A549 (cell line): ENCODE measurements at regions not wholly inside any gene's neighbourhood (a gene's known extent, or its start where the extent isn't known, plus 50 kb on each side); places are given as distances from the start of the nearest gene placed in this dataset.

Experiments used
- ATAC-seq, 2 experiments: fragments of 200-7000 bp in 1 of 2; fragments of >200 bp in 1 of 2; cut with Nextera tagmentation in 1 of 2; cut with Tn5 transposase in 1 of 2; 3 replicates each; pipeline versions ENCODE4 v1.8.0 to v1.9.1; 2018 to 2020; ENCODE audit warnings: mild to moderate bottlenecking in 1 of 2, moderate library complexity in 1 of 2
- CTCF ChIA-PET: fragments of 300-600 bp; sonication (Branson Sonifier 250); formaldehyde crosslinking; extraction: SDS; loops from one replicate; lab custom pipeline; 2021; ENCODE audit warnings: antibody characterized with exemption, inconsistent platforms; lab: Yijun Ruan, JAX
- POLR2A ChIA-PET: fragments of 350-600 bp; formaldehyde crosslinking; extraction: SDS; loops from one replicate; lab custom pipeline; 2021; ENCODE audit warnings: antibody characterized with exemption, inconsistent platforms; lab: Yijun Ruan, JAX
- DNase-seq, 2 experiments: peaks; one replicate each; pipeline versions ENCODE4 v3.0.0 to v3.0.0-alpha.2; 2011 to 2016; ENCODE audit warnings: low read depth in 1 of 2, low spot score in 1 of 2
- FAIRE-seq: peaks from 2 replicates; lab custom pipeline; 2011; peaks lifted over from hg19 to GRCh38; lab: Jason Lieb, UNC
- H3K27ac ChIP-seq, 2 experiments: fragments of >200 bp; sonication (Bioruptor Twin); formaldehyde crosslinking; 3 replicates each; pipeline ENCODE4 v1.5.1; 2016 to 2017
- H3K4me1 ChIP-seq: fragments of >200 bp; sonication (Bioruptor Twin); formaldehyde crosslinking; 3 replicates; pipeline ENCODE4 v1.6.1; 2016
- H3K4me2 ChIP-seq: fragments of >200 bp; sonication (Bioruptor Twin); formaldehyde crosslinking; 3 replicates; pipeline ENCODE4 v1.6.1; 2016
- H3K4me3 ChIP-seq: fragments of >200 bp; sonication (Bioruptor Twin); formaldehyde crosslinking; 3 replicates; pipeline ENCODE4 v1.5.1; 2016
- H3K9me3 ChIP-seq: fragments of >200 bp; sonication (Bioruptor Twin); formaldehyde crosslinking; 3 replicates; pipeline ENCODE4 v1.6.1; 2016
- CBX2 ChIP-seq: fragments of 200-600 bp; sonication (generic); IDR thresholded peaks from 2 replicates; pipeline ENCODE4 v1.6.1; 2016; ENCODE audit warnings: low read depth, mild to moderate bottlenecking, borderline replicate concordance
- CBX8 ChIP-seq: fragments of 200-600 bp; sonication (generic); IDR thresholded peaks from 2 replicates; pipeline ENCODE4 v1.6.1; 2016
- CHD2 ChIP-seq: fragments of 150-350 bp; IDR thresholded peaks from 2 replicates; pipeline ENCODE4 v1.6.1; 2014; ENCODE audit warnings: low read length; ENCODE audit not compliant: partially characterized antibody
- EHF ChIP-seq: fragments of 250-450 bp; sonication (Bioruptor Pico); IDR thresholded peaks from 2 replicates; pipeline ENCODE4 v1.5.0; 2020; ENCODE audit warnings: mild to moderate bottlenecking
- EP300 ChIP-seq, 2 experiments: fragments of >200 bp; sonication (Bioruptor Twin); formaldehyde crosslinking; IDR thresholded peaks; 2 replicates in 1 of 2; 3 replicates in 1 of 2; pipeline ENCODE4 v1.6.1; 2016 to 2017
- FOSL2 ChIP-seq, 2 experiments: fragments of 450-650 bp in 1 of 2; fragments of >200 bp in 1 of 2; sonication (Bioruptor Twin) in 1 of 2; formaldehyde crosslinking; IDR thresholded peaks; 2 replicates each; pipeline versions ENCODE4 v1.5.0 to v1.6.1; 2016 to 2020; ENCODE audit warnings: mild to moderate bottlenecking in 1 of 2, moderate library complexity in 1 of 2
- FOXS1 ChIP-seq: fragments of 250-450 bp; sonication (Bioruptor Pico); IDR thresholded peaks from 2 replicates; pipeline ENCODE4 v1.5.0; 2020; ENCODE audit warnings: mild to moderate bottlenecking, moderate library complexity
- HEYL ChIP-seq: fragments of 250-450 bp; sonication (Bioruptor Pico); IDR thresholded peaks from 2 replicates; pipeline ENCODE4 v1.8.0; 2021; ENCODE audit warnings: mild to moderate bottlenecking, moderate library complexity
- HOXA7 ChIP-seq: fragments of 250-450 bp; sonication (Bioruptor Pico); IDR thresholded peaks from 2 replicates; pipeline ENCODE4 v1.5.0; 2020; ENCODE audit warnings: mild to moderate bottlenecking, moderate library complexity
- JUN ChIP-seq, 2 experiments: fragments of >200 bp; sonication (Bioruptor Twin); formaldehyde crosslinking; IDR thresholded peaks; 2 replicates in 1 of 2; 3 replicates in 1 of 2; pipeline ENCODE4 v1.6.1; 2016 to 2017
- MAFK ChIP-seq: fragments of 450-650 bp; IDR thresholded peaks from 2 replicates; pipeline ENCODE4 v1.6.1; 2014; ENCODE audit not compliant: partially characterized antibody
- NR3C1 ChIP-seq: fragments of >200 bp; sonication (Bioruptor Twin); formaldehyde crosslinking; IDR thresholded peaks from 3 replicates; pipeline ENCODE4 v1.6.1; 2017
- PHF8 ChIP-seq: fragments of 200-600 bp; sonication (generic); IDR thresholded peaks from 2 replicates; pipeline ENCODE4 v1.6.1; 2016; ENCODE audit warnings: low read depth, mild to moderate bottlenecking, antibody characterized with exemption, moderate library complexity, borderline replicate concordance
- RAD21 ChIP-seq, 2 experiments: fragments of >200 bp in 1 of 2; sonication (Bioruptor Twin) in 1 of 2; formaldehyde crosslinking in 1 of 2; IDR thresholded peaks in 1 of 2; conservative IDR thresholded peaks in 1 of 2; 2 replicates in 1 of 2; 3 replicates in 1 of 2; pipeline ENCODE4 v1.6.1; 2012 to 2018; ENCODE audit warnings: inconsistent platforms in 1 of 2
- RFX5 ChIP-seq: fragments of 450-650 bp; IDR thresholded peaks from 2 replicates; pipeline ENCODE4 v1.7.1; 2014; ENCODE audit warnings: antibody characterized with exemption, mild to moderate bottlenecking, moderate library complexity
- SMC3 ChIP-seq: fragments of >200 bp; sonication (Bioruptor Twin); formaldehyde crosslinking; IDR thresholded peaks from 3 replicates; pipeline ENCODE4 v1.6.1; 2018; ENCODE audit warnings: inconsistent platforms
- TP53 ChIP-seq: fragments of 250-450 bp; sonication (Bioruptor Pico); IDR thresholded peaks from 2 replicates; pipeline ENCODE4 v1.5.0; 2021; ENCODE audit warnings: mild to moderate bottlenecking, moderate library complexity
- ZC3H11A ChIP-seq: fragments of 450-650 bp; IDR thresholded peaks from 2 replicates; pipeline ENCODE4 v1.6.1; 2014; ENCODE audit warnings: antibody characterized with exemption, mild to moderate bottlenecking
- ZSCAN20 ChIP-seq: fragments of 250-450 bp; sonication (Bioruptor Pico); IDR thresholded peaks from 2 replicates; pipeline ENCODE4 v1.8.0; 2022; ENCODE audit warnings: mild to moderate bottlenecking, moderate library complexity
- WGBS: methylation state at CpG from one replicate; pipeline ENCODE4 v1.1.6; 2017; ENCODE audit errors: missing lambda C conversion rate; 5-methylcytosine and 5-hydroxymethylcytosine counted together
- TF ChIP-seq, protein P1 (sequence below): fragments of 150-350 bp; IDR thresholded peaks from 2 replicates; pipeline ENCODE4 v1.6.1; 2014; ENCODE audit warnings: low read depth, mild to moderate bottlenecking, low read length
- TF ChIP-seq, protein P2 (sequence below): fragments of >200 bp; sonication (Bioruptor Twin); formaldehyde crosslinking; IDR thresholded peaks from 3 replicates; pipeline ENCODE4 v1.6.1; 2016
- TF ChIP-seq, protein P3 (sequence below): IDR thresholded peaks from 2 replicates; pipeline ENCODE4 v1.6.1; 2012
- TF ChIP-seq, protein P4 (sequence below): fragments of >200 bp; sonication (Bioruptor Twin); formaldehyde crosslinking; IDR thresholded peaks from 2 replicates; pipeline ENCODE4 v1.6.1; 2016
- TF ChIP-seq, protein P5 (sequence below): fragments of 450-650 bp; IDR thresholded peaks from 2 replicates; pipeline ENCODE4 v1.6.1; 2014; ENCODE audit warnings: antibody characterized with exemption

DNA sequence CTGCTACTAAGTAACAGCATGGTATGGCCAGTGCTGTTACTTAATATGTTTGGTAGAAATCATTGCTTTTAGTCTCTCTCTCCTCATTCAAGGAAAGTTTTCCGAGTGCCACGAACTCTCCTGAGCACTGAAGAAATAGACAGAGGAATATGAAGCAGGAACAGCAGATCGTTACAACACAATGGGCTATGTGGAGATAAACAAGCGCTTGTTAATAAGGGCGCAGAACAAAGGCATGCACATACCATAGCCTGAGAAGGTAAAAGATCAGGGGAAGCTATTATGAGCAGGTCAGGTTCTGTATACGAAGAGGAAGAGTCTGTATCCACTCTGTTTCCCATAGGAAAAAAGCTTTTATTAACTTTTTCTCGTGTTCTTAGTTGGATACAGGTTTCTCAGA lies 156.2 kb upstream of the CPNE8 start:
- ATAC-seq = no peak
- FAIRE-seq = no peak
- 22% methylated on average over 7 of the region's 7 CpGs for WGBS

DNA sequence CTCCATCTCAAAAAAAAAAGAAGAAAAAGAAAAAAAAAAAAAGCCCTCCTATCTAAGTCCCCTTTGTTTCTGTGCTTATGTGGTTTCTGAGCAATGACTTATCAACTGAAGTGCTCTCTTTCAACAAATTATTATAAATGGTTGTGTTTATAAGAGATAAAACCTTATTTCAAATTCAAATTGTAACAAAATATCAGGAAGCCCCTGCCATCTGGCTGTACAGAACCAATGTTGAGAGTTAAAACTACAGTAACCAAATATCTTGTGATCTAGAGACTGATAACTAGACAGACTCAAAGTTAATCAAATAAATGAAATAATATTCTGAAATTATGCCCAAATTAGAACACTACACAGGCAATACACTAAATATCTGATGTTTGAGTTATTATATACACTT lies 143.0 kb upstream of the CPNE8 start:
- H3K4me3 ChIP-seq = no peak overlapping the region
- H3K4me1 ChIP-seq = no peaks in the 10 kb centered on the region
- CTCF ChIA-PET = no interaction called here
- FAIRE-seq = no peak
- no peak for ATAC-seq
- DNase-seq = no peak
- no peak overlapping the region for H3K27ac ChIP-seq
- no peak overlapping the region for H3K4me2 ChIP-seq
- no peaks in the 10 kb centered on the region for H3K9me3 ChIP-seq
- TF ChIP-seq ZC3H11A (no peak), CBX8 (no peak), EHF (CRISPR knock-in tag) (no peak), HEYL (CRISPR knock-in tag) (no peak), EP300 (IDR thresholded peaks at IDR 0.05) (no peak), TP53 (CRISPR knock-in tag) (no peak), FOSL2 (IDR thresholded peaks at IDR 0.05) (no peak), FOSL2 (CRISPR knock-in tag; IDR thresholded peaks at IDR 0.05) (no peak), CBX2 (no peak), NR3C1 (no peak), HOXA7 (CRISPR knock-in tag) (no peak), FOXS1 (CRISPR knock-in tag) (no peak), PHF8 (no peak), MAFK (no peak), RAD21 (conservative IDR thresholded peaks at IDR 0.05 in 1 of 2, IDR thresholded peaks at IDR 0.05 in 1 of 2) (no peak), SMC3 (no peak)
- TF ChIP-seq, protein P1, sequence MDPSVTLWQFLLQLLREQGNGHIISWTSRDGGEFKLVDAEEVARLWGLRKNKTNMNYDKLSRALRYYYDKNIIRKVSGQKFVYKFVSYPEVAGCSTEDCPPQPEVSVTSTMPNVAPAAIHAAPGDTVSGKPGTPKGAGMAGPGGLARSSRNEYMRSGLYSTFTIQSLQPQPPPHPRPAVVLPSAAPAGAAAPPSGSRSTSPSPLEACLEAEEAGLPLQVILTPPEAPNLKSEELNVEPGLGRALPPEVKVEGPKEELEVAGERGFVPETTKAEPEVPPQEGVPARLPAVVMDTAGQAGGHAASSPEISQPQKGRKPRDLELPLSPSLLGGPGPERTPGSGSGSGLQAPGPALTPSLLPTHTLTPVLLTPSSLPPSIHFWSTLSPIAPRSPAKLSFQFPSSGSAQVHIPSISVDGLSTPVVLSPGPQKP = no peak
- TF ChIP-seq, protein P2, sequence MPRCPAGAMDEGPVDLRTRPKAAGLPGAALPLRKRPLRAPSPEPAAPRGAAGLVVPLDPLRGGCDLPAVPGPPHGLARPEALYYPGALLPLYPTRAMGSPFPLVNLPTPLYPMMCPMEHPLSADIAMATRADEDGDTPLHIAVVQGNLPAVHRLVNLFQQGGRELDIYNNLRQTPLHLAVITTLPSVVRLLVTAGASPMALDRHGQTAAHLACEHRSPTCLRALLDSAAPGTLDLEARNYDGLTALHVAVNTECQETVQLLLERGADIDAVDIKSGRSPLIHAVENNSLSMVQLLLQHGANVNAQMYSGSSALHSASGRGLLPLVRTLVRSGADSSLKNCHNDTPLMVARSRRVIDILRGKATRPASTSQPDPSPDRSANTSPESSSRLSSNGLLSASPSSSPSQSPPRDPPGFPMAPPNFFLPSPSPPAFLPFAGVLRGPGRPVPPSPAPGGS = no peak
- TF ChIP-seq, protein P3, sequence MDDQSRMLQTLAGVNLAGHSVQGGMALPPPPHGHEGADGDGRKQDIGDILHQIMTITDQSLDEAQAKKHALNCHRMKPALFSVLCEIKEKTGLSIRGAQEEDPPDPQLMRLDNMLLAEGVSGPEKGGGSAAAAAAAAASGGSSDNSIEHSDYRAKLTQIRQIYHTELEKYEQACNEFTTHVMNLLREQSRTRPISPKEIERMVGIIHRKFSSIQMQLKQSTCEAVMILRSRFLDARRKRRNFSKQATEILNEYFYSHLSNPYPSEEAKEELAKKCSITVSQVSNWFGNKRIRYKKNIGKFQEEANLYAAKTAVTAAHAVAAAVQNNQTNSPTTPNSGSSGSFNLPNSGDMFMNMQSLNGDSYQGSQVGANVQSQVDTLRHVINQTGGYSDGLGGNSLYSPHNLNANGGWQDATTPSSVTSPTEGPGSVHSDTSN = no peak
- TF ChIP-seq, protein P4, sequence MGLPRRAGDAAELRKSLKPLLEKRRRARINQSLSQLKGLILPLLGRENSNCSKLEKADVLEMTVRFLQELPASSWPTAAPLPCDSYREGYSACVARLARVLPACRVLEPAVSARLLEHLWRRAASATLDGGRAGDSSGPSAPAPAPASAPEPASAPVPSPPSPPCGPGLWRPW = no peak
- TF ChIP-seq, protein P5, sequence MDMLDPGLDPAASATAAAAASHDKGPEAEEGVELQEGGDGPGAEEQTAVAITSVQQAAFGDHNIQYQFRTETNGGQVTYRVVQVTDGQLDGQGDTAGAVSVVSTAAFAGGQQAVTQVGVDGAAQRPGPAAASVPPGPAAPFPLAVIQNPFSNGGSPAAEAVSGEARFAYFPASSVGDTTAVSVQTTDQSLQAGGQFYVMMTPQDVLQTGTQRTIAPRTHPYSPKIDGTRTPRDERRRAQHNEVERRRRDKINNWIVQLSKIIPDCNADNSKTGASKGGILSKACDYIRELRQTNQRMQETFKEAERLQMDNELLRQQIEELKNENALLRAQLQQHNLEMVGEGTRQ = no peak
- TF ChIP-seq, all 56 proteins: peak for 0
- POLR2A ChIA-PET = no interaction called here

More for the DNA sequence above, 156.2 kb upstream of the CPNE8 start:
- DNase-seq = no peak
- ChIA-PET CTCF (no interaction called here), POLR2A (no interaction called here)
- Histone ChIP-seq H3K4me2 (no peak overlapping the region), H3K4me1 (no peaks in the 10 kb centered on the region), H3K4me3 (no peak overlapping the region), H3K27ac (no peak overlapping the region), H3K9me3 (no peaks in the 10 kb centered on the region)
- TF ChIP-seq JUN (IDR thresholded peaks at IDR 0.05) (no peak), ZSCAN20 (CRISPR knock-in tag) (no peak), RFX5 (no peak), CHD2 (no peak), MAFK (no peak)
- TF ChIP-seq, protein P2 = no peak
